K562 (cell line): ENCODE measurements at regions not wholly inside any gene's neighbourhood (a gene's known extent, or its start where the extent isn't known, plus 50 kb on each side); places are given as distances from the start of the nearest gene placed in this dataset.
"Not testable (repeated sequence)": the region's sequence is repeated elsewhere in the genome, so short reads cannot be mapped to it uniquely, and the experiment has no call there.

Source experiments
- CREM ChIP-seq: IDR thresholded peaks from 2 replicates; pipeline ENCODE4 v1.6.1; 2014; ENCODE audit warnings: antibody characterized with exemption, low read depth
- GTF2A2 ChIP-seq: IDR thresholded peaks from 2 replicates; pipeline ENCODE4 v1.6.1; 2016; ENCODE audit warnings: mild to moderate bottlenecking, missing genetic modification characterization, missing compliant biosample characterization
- MAZ ChIP-seq, 2 experiments: fragments of 450-650 bp in 1 of 2; sonication (generic) in 1 of 2; formaldehyde crosslinking; IDR thresholded peaks in 1 of 2; conservative IDR thresholded peaks in 1 of 2; 2 replicates each; pipeline versions ENCODE4 v1.4.0 to v1.5.0; 2020; ENCODE audit warnings: mild to moderate bottlenecking in 1 of 2, missing genetic modification reagents in 1 of 2
- RBM17 ChIP-seq: fragments of 200-400 bp; formaldehyde crosslinking; IDR thresholded peaks from 2 replicates; pipeline ENCODE4 v1.6.1; 2017; ENCODE audit warnings: low read depth, mild to moderate bottlenecking, low read length, borderline replicate concordance
- TAF7 ChIP-seq: fragments of 450-650 bp; IDR thresholded peaks from 2 replicates; pipeline ENCODE4 v1.6.1; 2016; ENCODE audit warnings: missing genetic modification characterization, missing compliant biosample characterization
- WHSC1 ChIP-seq: IDR thresholded peaks from one replicate; pipeline ENCODE4 v1.6.1; 2012; ENCODE audit warnings: low read length, control low read depth, inconsistent platforms
- ZBTB7A ChIP-seq: IDR thresholded peaks from 2 replicates; pipeline ENCODE4 v1.6.1; 2011; ENCODE audit warnings: low read depth, mild to moderate bottlenecking, low read length, moderate library complexity, borderline replicate concordance; ENCODE audit not compliant: control insufficient read depth
- ZNF592 ChIP-seq: fragments of 450-650 bp; IDR thresholded peaks from 2 replicates; pipeline ENCODE4 v1.6.1; 2017; ENCODE audit warnings: antibody characterized with exemption, mild to moderate bottlenecking
- TF ChIP-seq, protein P1 (sequence below): IDR thresholded peaks from 2 replicates; pipeline ENCODE4 v1.6.1; 2012; ENCODE audit warnings: low read depth, low read length, improper control_type of control experiment, borderline replicate concordance
- TF ChIP-seq, protein P2 (sequence below), 3 experiments: IDR thresholded peaks in 2 of 3; conservative IDR thresholded peaks in 1 of 3; 2 replicates each; pipeline ENCODE4 v1.5.1; 2011 to 2012; ENCODE audit warnings: low read length in 3 of 3, mild to moderate bottlenecking in 3 of 3, control low read depth in 2 of 3, improper control_type of control experiment in 1 of 3, inconsistent platforms in 1 of 3, low read depth in 1 of 3, mixed read lengths in 1 of 3, moderate library complexity in 1 of 3; ENCODE audit not compliant: insufficient read depth in 2 of 3
- TF ChIP-seq, protein P3 (sequence below): fragments of 250-450 bp; sonication (Bioruptor Pico); IDR thresholded peaks from 2 replicates; pipeline ENCODE4 v1.5.0; 2020; ENCODE audit warnings: mild to moderate bottlenecking, borderline replicate concordance

- not testable (repeated sequence) for TF ChIP-seq ZNF592; WHSC1; MAZ (CRISPR knock-in tag; conservative IDR thresholded peaks at IDR 0.05 in 1 of 2, IDR thresholded peaks at IDR 0.05 in 1 of 2); ZBTB7A; RBM17; TAF7 (tag); GTF2A2 (tag); CREM
- TF ChIP-seq, protein P1, sequence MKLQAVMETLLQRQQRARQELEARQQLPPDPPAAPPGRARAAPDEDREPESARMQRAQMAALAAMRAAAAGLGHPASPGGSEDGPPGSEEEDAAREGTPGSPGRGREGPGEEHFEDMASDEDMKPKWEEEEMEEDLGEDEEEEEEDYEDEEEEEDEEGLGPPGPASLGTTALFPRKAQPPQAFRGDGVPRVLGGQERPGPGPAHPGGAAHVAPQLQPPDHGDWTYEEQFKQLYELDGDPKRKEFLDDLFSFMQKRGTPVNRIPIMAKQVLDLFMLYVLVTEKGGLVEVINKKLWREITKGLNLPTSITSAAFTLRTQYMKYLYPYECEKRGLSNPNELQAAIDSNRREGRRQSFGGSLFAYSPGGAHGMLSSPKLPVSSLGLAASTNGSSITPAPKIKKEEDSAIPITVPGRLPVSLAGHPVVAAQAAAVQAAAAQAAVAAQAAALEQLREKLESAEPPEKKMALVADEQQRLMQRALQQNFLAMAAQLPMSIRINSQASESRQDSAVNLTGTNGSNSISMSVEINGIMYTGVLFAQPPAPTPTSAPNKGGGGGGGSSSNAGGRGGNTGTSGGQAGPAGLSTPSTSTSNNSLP = not testable (repeated sequence)
- TF ChIP-seq, protein P2, sequence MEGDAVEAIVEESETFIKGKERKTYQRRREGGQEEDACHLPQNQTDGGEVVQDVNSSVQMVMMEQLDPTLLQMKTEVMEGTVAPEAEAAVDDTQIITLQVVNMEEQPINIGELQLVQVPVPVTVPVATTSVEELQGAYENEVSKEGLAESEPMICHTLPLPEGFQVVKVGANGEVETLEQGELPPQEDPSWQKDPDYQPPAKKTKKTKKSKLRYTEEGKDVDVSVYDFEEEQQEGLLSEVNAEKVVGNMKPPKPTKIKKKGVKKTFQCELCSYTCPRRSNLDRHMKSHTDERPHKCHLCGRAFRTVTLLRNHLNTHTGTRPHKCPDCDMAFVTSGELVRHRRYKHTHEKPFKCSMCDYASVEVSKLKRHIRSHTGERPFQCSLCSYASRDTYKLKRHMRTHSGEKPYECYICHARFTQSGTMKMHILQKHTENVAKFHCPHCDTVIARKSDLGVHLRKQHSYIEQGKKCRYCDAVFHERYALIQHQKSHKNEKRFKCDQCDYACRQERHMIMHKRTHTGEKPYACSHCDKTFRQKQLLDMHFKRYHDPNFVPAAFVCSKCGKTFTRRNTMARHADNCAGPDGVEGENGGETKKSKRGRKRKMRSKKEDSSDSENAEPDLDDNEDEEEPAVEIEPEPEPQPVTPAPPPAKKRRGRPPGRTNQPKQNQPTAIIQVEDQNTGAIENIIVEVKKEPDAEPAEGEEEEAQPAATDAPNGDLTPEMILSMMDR (IDR thresholded peaks at IDR 0.05 in 2 of 3, conservative IDR thresholded peaks at IDR 0.05 in 1 of 3; ENCODE audit: insufficient read depth in 2 of 3, low read depth in 1 of 3, low read length in 3 of 3) = not testable (repeated sequence)
- TF ChIP-seq, protein P3, sequence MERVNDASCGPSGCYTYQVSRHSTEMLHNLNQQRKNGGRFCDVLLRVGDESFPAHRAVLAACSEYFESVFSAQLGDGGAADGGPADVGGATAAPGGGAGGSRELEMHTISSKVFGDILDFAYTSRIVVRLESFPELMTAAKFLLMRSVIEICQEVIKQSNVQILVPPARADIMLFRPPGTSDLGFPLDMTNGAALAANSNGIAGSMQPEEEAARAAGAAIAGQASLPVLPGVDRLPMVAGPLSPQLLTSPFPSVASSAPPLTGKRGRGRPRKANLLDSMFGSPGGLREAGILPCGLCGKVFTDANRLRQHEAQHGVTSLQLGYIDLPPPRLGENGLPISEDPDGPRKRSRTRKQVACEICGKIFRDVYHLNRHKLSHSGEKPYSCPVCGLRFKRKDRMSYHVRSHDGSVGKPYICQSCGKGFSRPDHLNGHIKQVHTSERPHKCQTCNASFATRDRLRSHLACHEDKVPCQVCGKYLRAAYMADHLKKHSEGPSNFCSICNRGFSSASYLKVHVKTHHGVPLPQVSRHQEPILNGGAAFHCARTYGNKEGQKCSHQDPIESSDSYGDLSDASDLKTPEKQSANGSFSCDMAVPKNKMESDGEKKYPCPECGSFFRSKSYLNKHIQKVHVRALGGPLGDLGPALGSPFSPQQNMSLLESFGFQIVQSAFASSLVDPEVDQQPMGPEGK (CRISPR knock-in tag) = not testable (repeated sequence)
These were observed 2175.8 kb upstream of the DEFB115 start for GRCh38 chr20:29081712-29082111.
